ENCODE measurements at regions not wholly inside any gene's neighbourhood (a gene's known extent, or its start where the extent isn't known, plus 50 kb on each side); places are given as distances from the start of the nearest gene placed in this dataset.

DNA sequence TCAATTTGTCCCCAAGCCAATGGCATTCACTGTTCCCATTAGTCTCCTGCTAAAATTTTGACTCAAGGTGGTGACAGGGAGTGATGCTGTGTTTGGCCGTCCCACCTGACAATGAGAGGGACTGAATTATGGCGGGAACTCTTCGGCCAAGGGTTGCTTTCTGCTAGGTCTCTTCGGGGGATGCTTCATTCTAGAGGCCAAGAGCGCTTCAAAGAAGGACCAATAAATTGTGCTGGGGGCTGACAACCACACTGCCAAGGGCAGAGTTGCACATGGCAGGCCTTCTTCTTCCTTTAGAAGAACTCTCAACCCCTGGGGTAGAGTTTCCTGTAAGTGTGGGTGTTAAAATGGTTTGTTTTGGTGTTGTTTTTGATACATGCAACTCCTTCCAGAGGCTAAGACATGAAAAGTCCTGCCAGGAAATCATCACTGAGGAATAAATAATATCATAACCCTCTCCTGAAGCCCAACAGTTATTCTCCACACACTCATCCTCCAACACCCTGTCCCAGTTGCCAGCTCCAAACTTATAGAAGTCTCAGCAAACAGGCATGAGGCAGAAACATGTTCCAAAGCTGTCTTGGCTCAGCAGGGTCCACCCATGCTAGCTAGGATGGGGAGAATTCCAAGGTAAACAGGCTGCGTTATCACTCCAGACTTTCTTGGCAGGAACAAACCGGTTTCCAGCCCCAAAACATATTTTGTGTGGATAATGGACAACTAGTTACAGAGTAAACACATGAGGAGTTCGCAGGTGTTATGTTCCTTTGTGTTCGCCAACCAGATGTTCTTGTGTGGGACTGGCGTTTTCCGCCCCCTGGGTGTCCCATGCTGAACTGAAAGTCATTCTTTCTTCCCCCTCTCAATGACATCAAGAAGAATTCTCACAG lies 396.7 kb upstream of the RGMA start:
- TF ChIP-seq POLR2A (IDR thresholded peaks at IDR 0.05; ENCODE audit: low read depth, low read length) (no peak), POLR2AphosphoS5 (IDR thresholded peaks at IDR 0.05; ENCODE audit: low read depth, low read length) (no peak), TAF1 (IDR thresholded peaks at IDR 0.05; ENCODE audit: borderline replicate concordance, low read depth, low read length) (no peak)
